Panc1 (cell line): ENCODE measurements at regions not wholly inside any gene's neighbourhood (a gene's known extent, or its start where the extent isn't known, plus 50 kb on each side); places are given as distances from the start of the nearest gene placed in this dataset.
"Not testable (repeated sequence)": the region's sequence is repeated elsewhere in the genome, so short reads cannot be mapped to it uniquely, and the experiment has no call there.

Experiments used
- ATAC-seq: fragments of 200-7000 bp; cut with Tn5 transposase; 2 replicates; pipeline ENCODE4 v1.9.1; 2020; ENCODE audit warnings: mild to moderate bottlenecking, moderate library complexity
- BruUV-seq: library from RNA; stranded (reverse); fragments of 400-500 nt; replicated peaks from 2 replicates; lab custom pipeline; 2021; lab: Mats Ljungman, UMichigan
- CTCF ChIA-PET: fragments of 300-600 bp; sonication (Branson Sonifier 250); formaldehyde crosslinking; loops from one replicate; lab custom pipeline; 2022; ENCODE audit warnings: antibody characterized with exemption; lab: Charles Lee
- POLR2A ChIA-PET: fragments of 300-600 bp; sonication (Branson Sonifier 250); formaldehyde crosslinking; loops from one replicate; lab custom pipeline; 2022; ENCODE audit warnings: antibody characterized with exemption; lab: Charles Lee
- DNase-seq: peaks from one replicate; pipeline ENCODE4 v3.0.0-alpha.2; 2010; ENCODE audit warnings: low read depth, low spot score
- H3K27ac ChIP-seq: 2 replicates; pipeline ENCODE4 v1.5.1; 2011; ENCODE audit warnings: mild to moderate bottlenecking, low read length, inconsistent platforms
- H3K27me3 ChIP-seq: fragments of 200-500 bp; sonication (Bioruptor generic); 2 replicates; pipeline ENCODE4 v1.6.0; 2014; ENCODE audit warnings: low read length, inconsistent platforms; ENCODE audit not compliant: control insufficient read depth, insufficient read depth
- H3K36me3 ChIP-seq: fragments of 200-500 bp; sonication (Bioruptor generic); 2 replicates; pipeline ENCODE4 v1.5.1; 2014; ENCODE audit warnings: inconsistent platforms, mild to moderate bottlenecking, low read length, moderate library complexity; ENCODE audit not compliant: control insufficient read depth, insufficient read depth
- H3K4me1 ChIP-seq: 2 replicates; pipeline ENCODE4 v1.5.1; 2011; ENCODE audit warnings: inconsistent platforms, mild to moderate bottlenecking, low read length, moderate library complexity; ENCODE audit not compliant: control insufficient read depth, insufficient read depth
- H3K4me3 ChIP-seq, 2 experiments: 2 replicates each; pipeline ENCODE4 v1.5.1; 2011 to 2012; ENCODE audit warnings: low read depth in 2 of 2, low read length in 2 of 2, mild to moderate bottlenecking in 2 of 2, inconsistent platforms in 1 of 2, moderate library complexity in 1 of 2
- H3K9me3 ChIP-seq: fragments of 200-500 bp; sonication (Bioruptor generic); 2 replicates; pipeline ENCODE4 v1.5.1; 2014; ENCODE audit warnings: low read depth, mild to moderate bottlenecking, inconsistent platforms, low read length, moderate library complexity; ENCODE audit not compliant: control insufficient read depth, insufficient read depth
- POLR2AphosphoS5 ChIP-seq: IDR thresholded peaks from 2 replicates; pipeline ENCODE4 v1.6.1; 2012; ENCODE audit warnings: mild to moderate bottlenecking, low read depth, low read length, moderate library complexity
- SIN3A ChIP-seq: IDR thresholded peaks from 2 replicates; pipeline ENCODE4 v1.6.1; 2012; ENCODE audit warnings: low read depth, mild to moderate bottlenecking, low read length, moderate library complexity, borderline replicate concordance; ENCODE audit not compliant: insufficient read depth
- TCF7L2 ChIP-seq: IDR thresholded peaks from 2 replicates; pipeline ENCODE4 v1.6.1; 2011; ENCODE audit warnings: mild to moderate bottlenecking, low read depth, low read length, inconsistent platforms
- in situ Hi-C: cut with HindIII; loops from 2 replicates; pipeline ENCODE4 v1.10.0; 2016; ENCODE audit warnings: low sequenced_read_pairs, low pct_unique_long_range_greater_than_20kb
- intact Hi-C: fragments of 100-400 bp; cut with micrococcal nuclease; formaldehyde crosslinking; loops from one replicate; pipeline ENCODE4 v1.10.0; 2022; ENCODE audit not compliant: unreplicated experiment
- TF ChIP-seq, protein P1 (sequence below), 2 experiments: IDR thresholded peaks; 2 replicates each; pipeline ENCODE4 v1.6.1; 2011 to 2012; ENCODE audit warnings: low read depth in 2 of 2, control low read depth in 1 of 2, low read length in 1 of 2, mild to moderate bottlenecking in 1 of 2, moderate library complexity in 1 of 2; ENCODE audit not compliant: insufficient read depth in 1 of 2
- TF ChIP-seq, protein P2 (sequence below): fragments of 450-650 bp; IDR thresholded peaks from 2 replicates; pipeline ENCODE4 v1.5.1; 2017; ENCODE audit warnings: mild to moderate bottlenecking

DNA sequence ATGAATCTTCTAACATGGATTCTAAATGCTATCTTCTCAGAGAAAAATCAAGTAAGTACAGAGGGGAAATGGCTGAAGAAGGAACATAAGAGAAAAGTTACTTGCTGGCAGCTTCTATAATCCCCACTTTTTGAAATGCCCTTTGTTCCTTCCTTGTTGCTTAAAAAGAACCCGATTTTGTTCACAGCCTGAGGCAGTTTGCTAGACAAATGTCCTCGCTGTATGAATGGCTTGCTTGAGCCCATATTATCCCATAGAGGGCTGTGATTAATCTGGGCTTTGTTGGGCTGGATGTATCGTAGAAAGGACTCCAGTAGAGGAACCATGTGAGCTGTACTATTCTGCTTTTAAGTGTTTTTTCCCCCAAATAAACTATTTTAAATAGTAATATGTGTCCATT is 134.3 kb upstream of the FGF13 start:
- no peaks in the 10 kb centered on the region for H3K27me3 ChIP-seq
- no peak for TF ChIP-seq POLR2AphosphoS5
- TF ChIP-seq TCF7L2 = no peak
- TF ChIP-seq, protein P1, sequence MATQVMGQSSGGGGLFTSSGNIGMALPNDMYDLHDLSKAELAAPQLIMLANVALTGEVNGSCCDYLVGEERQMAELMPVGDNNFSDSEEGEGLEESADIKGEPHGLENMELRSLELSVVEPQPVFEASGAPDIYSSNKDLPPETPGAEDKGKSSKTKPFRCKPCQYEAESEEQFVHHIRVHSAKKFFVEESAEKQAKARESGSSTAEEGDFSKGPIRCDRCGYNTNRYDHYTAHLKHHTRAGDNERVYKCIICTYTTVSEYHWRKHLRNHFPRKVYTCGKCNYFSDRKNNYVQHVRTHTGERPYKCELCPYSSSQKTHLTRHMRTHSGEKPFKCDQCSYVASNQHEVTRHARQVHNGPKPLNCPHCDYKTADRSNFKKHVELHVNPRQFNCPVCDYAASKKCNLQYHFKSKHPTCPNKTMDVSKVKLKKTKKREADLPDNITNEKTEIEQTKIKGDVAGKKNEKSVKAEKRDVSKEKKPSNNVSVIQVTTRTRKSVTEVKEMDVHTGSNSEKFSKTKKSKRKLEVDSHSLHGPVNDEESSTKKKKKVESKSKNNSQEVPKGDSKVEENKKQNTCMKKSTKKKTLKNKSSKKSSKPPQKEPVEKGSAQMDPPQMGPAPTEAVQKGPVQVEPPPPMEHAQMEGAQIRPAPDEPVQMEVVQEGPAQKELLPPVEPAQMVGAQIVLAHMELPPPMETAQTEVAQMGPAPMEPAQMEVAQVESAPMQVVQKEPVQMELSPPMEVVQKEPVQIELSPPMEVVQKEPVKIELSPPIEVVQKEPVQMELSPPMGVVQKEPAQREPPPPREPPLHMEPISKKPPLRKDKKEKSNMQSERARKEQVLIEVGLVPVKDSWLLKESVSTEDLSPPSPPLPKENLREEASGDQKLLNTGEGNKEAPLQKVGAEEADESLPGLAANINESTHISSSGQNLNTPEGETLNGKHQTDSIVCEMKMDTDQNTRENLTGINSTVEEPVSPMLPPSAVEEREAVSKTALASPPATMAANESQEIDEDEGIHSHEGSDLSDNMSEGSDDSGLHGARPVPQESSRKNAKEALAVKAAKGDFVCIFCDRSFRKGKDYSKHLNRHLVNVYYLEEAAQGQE (IDR thresholded peaks at IDR 0.05; ENCODE audit: insufficient read depth in 1 of 2, low read depth in 2 of 2, low read length in 1 of 2) = no peak
- TF ChIP-seq SIN3A = no peak
- TF ChIP-seq, protein P2, sequence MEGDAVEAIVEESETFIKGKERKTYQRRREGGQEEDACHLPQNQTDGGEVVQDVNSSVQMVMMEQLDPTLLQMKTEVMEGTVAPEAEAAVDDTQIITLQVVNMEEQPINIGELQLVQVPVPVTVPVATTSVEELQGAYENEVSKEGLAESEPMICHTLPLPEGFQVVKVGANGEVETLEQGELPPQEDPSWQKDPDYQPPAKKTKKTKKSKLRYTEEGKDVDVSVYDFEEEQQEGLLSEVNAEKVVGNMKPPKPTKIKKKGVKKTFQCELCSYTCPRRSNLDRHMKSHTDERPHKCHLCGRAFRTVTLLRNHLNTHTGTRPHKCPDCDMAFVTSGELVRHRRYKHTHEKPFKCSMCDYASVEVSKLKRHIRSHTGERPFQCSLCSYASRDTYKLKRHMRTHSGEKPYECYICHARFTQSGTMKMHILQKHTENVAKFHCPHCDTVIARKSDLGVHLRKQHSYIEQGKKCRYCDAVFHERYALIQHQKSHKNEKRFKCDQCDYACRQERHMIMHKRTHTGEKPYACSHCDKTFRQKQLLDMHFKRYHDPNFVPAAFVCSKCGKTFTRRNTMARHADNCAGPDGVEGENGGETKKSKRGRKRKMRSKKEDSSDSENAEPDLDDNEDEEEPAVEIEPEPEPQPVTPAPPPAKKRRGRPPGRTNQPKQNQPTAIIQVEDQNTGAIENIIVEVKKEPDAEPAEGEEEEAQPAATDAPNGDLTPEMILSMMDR = no peak
- no peaks in the 10 kb centered on the region for H3K4me1 ChIP-seq
- DNase-seq (no peak), ATAC-seq (no peak)
- in situ Hi-C loops = no loop called here
- intact Hi-C loops = no loop called here
- BruUV-seq = no TSS peak
- CTCF ChIA-PET = no interaction called here
- no peak overlapping the region for H3K4me3 ChIP-seq
- H3K27ac ChIP-seq = no peak overlapping the region
- POLR2A ChIA-PET = no interaction called here
- H3K36me3 ChIP-seq = no peaks in the 10 kb centered on the region
- no peaks in the 10 kb centered on the region for H3K9me3 ChIP-seq

DNA sequence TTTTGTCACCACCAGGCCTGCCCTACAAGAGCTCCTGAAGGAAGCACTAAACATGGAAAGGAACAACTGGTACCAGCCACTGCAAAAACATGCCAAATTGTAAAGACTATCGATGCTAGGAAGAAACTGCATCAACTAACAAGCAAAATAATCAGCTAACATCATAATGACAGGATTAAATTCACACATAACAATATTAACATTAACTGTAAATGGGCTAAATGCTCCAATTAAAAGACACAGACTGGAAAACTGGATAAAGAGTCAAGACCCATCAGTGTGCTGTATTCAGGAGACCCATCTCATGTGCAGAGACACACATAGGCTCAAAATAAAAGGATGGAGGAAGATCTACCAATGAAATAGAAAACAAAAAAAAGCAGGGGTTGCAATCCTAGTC is 95.9 kb upstream of the FGF13 start:
- BruUV-seq, intact Hi-C loops, H3K27me3 ChIP-seq, ATAC-seq, H3K27ac ChIP-seq, DNase-seq, H3K4me1 ChIP-seq, H3K36me3 ChIP-seq, H3K4me3 ChIP-seq, POLR2A ChIA-PET, H3K9me3 ChIP-seq, in situ Hi-C loops: not testable (repeated sequence)
- CTCF ChIA-PET = interaction anchor here (0.7 kb wide), 1 partner anchor 265 kb away, joined by 3 read pairs; no protein-coding TSS in a partner anchor

DNA sequence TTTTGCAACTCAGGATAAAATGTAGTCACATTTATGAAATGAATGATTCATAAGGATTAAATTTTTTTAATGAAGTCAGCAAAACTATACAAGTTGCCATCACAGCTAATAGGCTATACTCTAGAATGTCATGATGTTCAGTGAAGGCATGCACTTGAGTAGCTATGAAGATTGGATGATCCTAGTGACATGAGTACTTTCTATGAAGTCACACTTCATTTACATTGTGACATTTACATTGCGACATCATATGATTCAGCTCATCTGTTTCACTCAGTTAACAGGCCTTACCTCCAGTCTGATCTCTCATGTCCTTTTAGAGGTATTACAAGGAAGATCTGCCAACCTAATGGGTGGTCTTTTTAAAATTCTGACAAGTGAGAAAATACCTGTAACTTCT is 82.7 kb upstream of the FGF13 start:
- ChIA-PET CTCF (no interaction called here), POLR2A (no interaction called here)
- Histone ChIP-seq H3K9me3 (no peaks in the 10 kb centered on the region), H3K27ac (no peak overlapping the region), H3K4me3 (no peak overlapping the region), H3K4me1 (no peaks in the 10 kb centered on the region), H3K27me3 (no peaks in the 10 kb centered on the region), H3K36me3 (no peaks in the 10 kb centered on the region)
- TF ChIP-seq POLR2AphosphoS5 (no peak), SIN3A (no peak), TCF7L2 (no peak)
- TF ChIP-seq, protein P1 (IDR thresholded peaks at IDR 0.05; ENCODE audit: insufficient read depth in 1 of 2, low read depth in 2 of 2, low read length in 1 of 2) = no peak
- TF ChIP-seq, protein P2 = no peak
- in situ Hi-C loops = no loop called here
- intact Hi-C loops = loop anchor here (10.0 kb wide), 1 partner anchor 61 kb away; no protein-coding TSS in a partner anchor
- BruUV-seq = no TSS peak
- no peak for ATAC-seq
- no peak for DNase-seq
